HepG2 (cell line): ENCODE measurements at regions not wholly inside any gene's neighbourhood (a gene's known extent, or its start where the extent isn't known, plus 50 kb on each side); places are given as distances from the start of the nearest gene placed in this dataset.

Experiments
- ATAC-seq: fragments of 200-7000 bp; cut with Tn5 transposase; 3 replicates; pipeline ENCODE4 v1.9.1; 2020; ENCODE audit warnings: mild to moderate bottlenecking, moderate library complexity
- BruUV-seq: library from RNA; stranded (reverse); fragments of 400-500 nt; replicated peaks from 2 replicates; lab custom pipeline; 2021; lab: Mats Ljungman, UMichigan
- CTCF ChIA-PET: fragments of 300-600 bp; formaldehyde crosslinking; extraction: SDS; loops from one replicate; lab custom pipeline; 2021; ENCODE audit warnings: low total read pairs, inconsistent platforms, low intra/inter-chr PET ratio; lab: Yijun Ruan, JAX
- POLR2A ChIA-PET: fragments of 350-600 bp; sonication (Branson Sonifier 250); formaldehyde crosslinking; loops from one replicate; lab custom pipeline; 2020; ENCODE audit warnings: antibody characterized with exemption, inconsistent platforms; lab: Yijun Ruan, JAX
- DNase-seq: peaks from one replicate; pipeline ENCODE4 v3.0.0-alpha.2; 2015; ENCODE audit warnings: low spot score
- FAIRE-seq: peaks from 3 replicates; lab custom pipeline; 2011; peaks lifted over from hg19 to GRCh38; lab: Jason Lieb, UNC
- H2AFZ ChIP-seq: one replicate; pipeline ENCODE4 v1.6.1; 2011; ENCODE audit warnings: low read length, inconsistent platforms
- H3K27ac ChIP-seq: fragments of 300-600 bp; 3 replicates; pipeline ENCODE4 v1.8.0; 2011; ENCODE audit warnings: mixed run types, mild to moderate bottlenecking, mixed read lengths, low read length, inconsistent platforms; ENCODE audit not compliant: insufficient read depth; ENCODE audit errors: extremely low read length
- H3K27me3 ChIP-seq, 2 experiments: fragments of 200-600 bp in 1 of 2; 2 replicates in 1 of 2; 3 replicates in 1 of 2; pipeline versions ENCODE4 v1.6.0 to v1.8.0; 2011; ENCODE audit warnings: low read length in 2 of 2, mild to moderate bottlenecking in 2 of 2, moderate library complexity in 2 of 2, inconsistent platforms in 1 of 2; ENCODE audit not compliant: insufficient read depth in 2 of 2, control insufficient read depth in 1 of 2
- H3K36me3 ChIP-seq, 2 experiments: fragments of 200-600 bp in 1 of 2; replicated peaks in 1 of 2; 2 replicates in 1 of 2; 3 replicates in 1 of 2; pipeline versions ENCODE4 v1.5.1 to v1.8.0; 2011; ENCODE audit warnings: low read length in 2 of 2, inconsistent platforms in 1 of 2; ENCODE audit not compliant: insufficient read depth in 2 of 2, control insufficient read depth in 1 of 2
- H3K4me1 ChIP-seq: 2 replicates; pipeline ENCODE4 v1.5.1; 2012; ENCODE audit warnings: low read length, inconsistent platforms; ENCODE audit not compliant: insufficient read depth
- H3K4me2 ChIP-seq: 2 replicates; pipeline ENCODE4 v1.6.0; 2011; ENCODE audit warnings: low read depth, low read length, inconsistent platforms
- H3K4me3 ChIP-seq, 3 experiments: fragments of 200-600 bp in 1 of 3; sonication (generic), shearing (Covaris generic) in 1 of 3; replicated peaks in 1 of 3; 2 replicates each; pipeline ENCODE4 v1.5.1; 2011 to 2016; ENCODE audit warnings: low read length in 3 of 3, inconsistent platforms in 2 of 3, low read depth in 2 of 3, mild to moderate bottlenecking in 2 of 3, control low read depth in 1 of 3, mixed read lengths in 1 of 3; ENCODE audit not compliant: insufficient read depth in 1 of 3
- H3K79me2 ChIP-seq: one replicate; pipeline ENCODE4 v1.6.1; 2011; ENCODE audit warnings: low read length, inconsistent platforms; ENCODE audit not compliant: insufficient read depth
- H3K9ac ChIP-seq: 2 replicates; pipeline ENCODE4 v1.6.0; 2011; ENCODE audit warnings: mild to moderate bottlenecking, low read depth, low read length, inconsistent platforms; ENCODE audit not compliant: insufficient read depth
- H3K9me3 ChIP-seq: 2 replicates; pipeline ENCODE4 v1.5.1; 2012; ENCODE audit warnings: mild to moderate bottlenecking, low read length
- H4K20me1 ChIP-seq: 2 replicates; pipeline ENCODE4 v1.6.0; 2011; ENCODE audit warnings: inconsistent platforms, mild to moderate bottlenecking, low read length, moderate library complexity; ENCODE audit not compliant: insufficient read depth
- CENPX ChIP-seq: sonication (generic); formaldehyde crosslinking; IDR thresholded peaks from 2 replicates; pipeline ENCODE4 v1.9.0; 2021; ENCODE audit warnings: mild to moderate bottlenecking, missing genetic modification reagents, moderate library complexity
- EED ChIP-seq: sonication (generic); formaldehyde crosslinking; IDR thresholded peaks from 2 replicates; pipeline ENCODE4 v1.5.0; 2020; ENCODE audit warnings: mild to moderate bottlenecking, missing genetic modification reagents
- HCFC1 ChIP-seq: fragments of 150-350 bp; IDR thresholded peaks from 2 replicates; pipeline ENCODE4 v1.6.1; 2014; ENCODE audit warnings: low read depth, low read length
- KLF6 ChIP-seq: IDR thresholded peaks from 2 replicates; pipeline ENCODE4 v1.8.0; 2016; ENCODE audit warnings: missing biosample characterization, missing genetic modification reagents
- NFE2 ChIP-seq: sonication (generic); formaldehyde crosslinking; IDR thresholded peaks from 2 replicates; pipeline ENCODE4 v1.4.0; 2020; ENCODE audit warnings: missing genetic modification reagents
- SMAD1 ChIP-seq: sonication (generic); formaldehyde crosslinking; IDR thresholded peaks from 2 replicates; pipeline ENCODE4 v1.4.0; 2020; ENCODE audit warnings: missing genetic modification reagents, low read depth, mild to moderate bottlenecking, borderline replicate concordance
- SRF ChIP-seq: IDR thresholded peaks from 2 replicates; pipeline ENCODE4 v1.6.1; 2011; ENCODE audit warnings: mild to moderate bottlenecking, low read depth, low read length, moderate library complexity
- TAF15 ChIP-seq: fragments of 200-400 bp; formaldehyde crosslinking; IDR thresholded peaks from one replicate; pipeline ENCODE4 v1.6.1; 2018; ENCODE audit warnings: mild to moderate bottlenecking, low read depth, low read length; ENCODE audit not compliant: poor library complexity, severe bottlenecking
- ZNF512B ChIP-seq: sonication (generic); formaldehyde crosslinking; IDR thresholded peaks from 2 replicates; pipeline ENCODE4 v1.5.1; 2020; ENCODE audit warnings: missing genetic modification reagents, mild to moderate bottlenecking, borderline replicate concordance
- ZNF660 ChIP-seq: sonication (generic); formaldehyde crosslinking; IDR thresholded peaks from 2 replicates; pipeline ENCODE4 v1.5.1; 2020; ENCODE audit warnings: mild to moderate bottlenecking, low read depth, missing genetic modification reagents, borderline replicate concordance
- ZUFSP ChIP-seq: sonication (generic); formaldehyde crosslinking; IDR thresholded peaks from 2 replicates; pipeline ENCODE4 v1.9.0; 2021; ENCODE audit warnings: missing genetic modification reagents, mild to moderate bottlenecking, borderline replicate concordance
- WGBS: methylation state at CpG from one replicate; pipeline ENCODE4 v1.1.6; 2017; ENCODE audit warnings: low lambda C conversion rate; 5-methylcytosine and 5-hydroxymethylcytosine counted together
- in situ Hi-C: cut with HindIII; loops from 2 replicates; pipeline ENCODE4 v1.10.0; 2017; ENCODE audit warnings: low pct_unique_long_range_greater_than_20kb; ENCODE audit not compliant: extremely low pct_ligation_motif_present
- intact Hi-C: fragments of 100-400 bp; cut with micrococcal nuclease; formaldehyde crosslinking; loops from one replicate; pipeline ENCODE4 v1.10.0; 2022; ENCODE audit not compliant: unreplicated experiment

GRCh38 chr18:22253676-22254075 is 84.3 kb downstream of the GATA6 start (continued):
- TF ChIP-seq ZNF512B (CRISPR knock-in tag) (no peak), SRF (no peak), ZUFSP (CRISPR knock-in tag) (no peak), CENPX (CRISPR knock-in tag) (no peak)

- H3K9ac ChIP-seq = no peak overlapping the region
- ChIA-PET CTCF (no interaction called here), POLR2A (no interaction called here)
- H3K4me1 ChIP-seq = no peaks in the 10 kb centered on the region
- no peak for ATAC-seq
- 40% methylated on average over 5 of the region's 5 CpGs for WGBS
- TF ChIP-seq EED (CRISPR knock-in tag) = no peak
- no peak for TF ChIP-seq SMAD1
- TF ChIP-seq KLF6 (CRISPR knock-in tag) = no peak
- no peak for TF ChIP-seq TAF15
- TF ChIP-seq ZNF660 (CRISPR knock-in tag) = no peak
- TF ChIP-seq NFE2 (CRISPR knock-in tag) = no peak
- TF ChIP-seq HCFC1 = no peak
- H4K20me1 ChIP-seq = no peaks in the 10 kb centered on the region
- intact Hi-C loops = no loop called here
- H3K27ac ChIP-seq = no peak overlapping the region
- no TSS peak for BruUV-seq
- no peak overlapping the region for H3K4me2 ChIP-seq
- FAIRE-seq = no peak
- H3K36me3 ChIP-seq = no peaks in the 10 kb centered on the region
- no peaks in the 10 kb centered on the region for H3K9me3 ChIP-seq
- no peak overlapping the region for H2AFZ ChIP-seq
- in situ Hi-C loops = no loop called here
- no peak for DNase-seq
- peaks cover 0 to 8% of the 10 kb centered on the region in 2 experiments; a peak in 1 of 5 replicates for H3K27me3 ChIP-seq
- H3K79me2 ChIP-seq = no peaks in the 10 kb centered on the region
- no peak overlapping the region for H3K4me3 ChIP-seq
These were observed 83.8 kb downstream of the GATA6 start for GRCh38 chr18:22253156-22253555.
